ENCODE measurements at regions not wholly inside any gene's neighbourhood (a gene's known extent, or its start where the extent isn't known, plus 50 kb on each side); places are given as distances from the start of the nearest gene placed in this dataset.
"Not testable (repeated sequence)": the region's sequence is repeated elsewhere in the genome, so short reads cannot be mapped to it uniquely, and the experiment has no call there.

DNA sequence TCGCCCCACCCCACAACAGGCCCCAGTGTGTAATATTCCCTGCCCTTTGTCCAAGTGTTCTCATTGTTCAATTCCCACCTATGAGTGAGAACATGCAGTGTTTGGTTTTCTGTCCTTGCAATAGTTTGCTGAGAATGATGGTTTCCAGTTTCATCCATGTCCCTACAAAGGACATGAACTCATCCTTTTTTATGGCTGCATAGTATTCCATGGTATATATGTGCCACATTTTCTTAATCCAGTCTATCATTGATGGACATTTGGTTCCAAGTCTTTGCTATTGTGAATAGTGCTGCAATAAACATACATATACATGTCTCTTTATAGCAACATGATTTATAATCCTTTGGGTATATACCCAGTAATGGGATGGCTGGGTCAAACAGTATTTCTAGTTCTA is 132.7 kb downstream of the SNX10 start:
- not testable (repeated sequence) for DNase-seq (ENCODE audit: low spot score)

DNA sequence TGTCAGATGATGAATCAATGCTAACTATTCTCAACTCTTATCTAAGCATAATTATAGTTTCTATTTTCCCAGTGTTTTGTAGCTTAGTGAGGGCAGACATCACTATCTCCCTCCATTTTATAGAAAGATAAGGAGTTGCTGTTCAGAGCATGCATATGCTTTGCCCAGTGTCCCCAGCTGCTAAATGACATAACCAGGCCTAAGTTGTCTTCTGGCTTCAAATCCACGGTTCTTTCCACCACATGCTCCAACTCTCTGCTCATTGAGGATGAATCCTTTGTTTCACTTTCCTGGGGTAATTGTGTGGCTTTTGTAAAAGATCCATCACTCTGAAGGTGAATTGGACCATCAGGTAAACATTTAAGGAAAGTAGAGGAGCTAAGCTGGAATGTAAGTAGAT is 134.0 kb downstream of the SNX10 start:
- no peak for DNase-seq (ENCODE audit: low spot score)

DNA sequence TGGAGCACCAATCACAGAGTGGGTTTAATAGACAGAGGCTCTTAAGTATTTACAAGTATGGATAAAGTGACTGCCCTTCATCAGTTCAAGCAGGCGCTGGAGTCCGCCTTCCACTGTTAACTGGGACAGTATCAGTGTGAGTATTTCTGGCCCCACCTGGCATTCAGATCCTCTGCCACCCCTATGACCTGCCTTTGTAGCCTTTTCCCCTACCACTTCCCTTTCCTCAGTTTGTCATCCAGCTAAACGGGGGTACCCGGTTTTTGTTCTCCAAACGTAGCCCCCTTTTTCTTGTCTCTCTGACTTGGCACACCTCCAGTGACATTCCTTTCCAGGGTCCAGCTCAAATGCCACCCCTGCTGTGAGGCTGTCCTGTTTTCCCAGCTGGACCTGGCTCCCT is 134.4 kb downstream of the SNX10 start:
- DNase-seq (ENCODE audit: low spot score): no peak

- DNase-seq (ENCODE audit: low spot score): no peak
Measured at GRCh38 chr7:26428571-26428970, 136.9 kb downstream of the SNX10 start.

DNA sequence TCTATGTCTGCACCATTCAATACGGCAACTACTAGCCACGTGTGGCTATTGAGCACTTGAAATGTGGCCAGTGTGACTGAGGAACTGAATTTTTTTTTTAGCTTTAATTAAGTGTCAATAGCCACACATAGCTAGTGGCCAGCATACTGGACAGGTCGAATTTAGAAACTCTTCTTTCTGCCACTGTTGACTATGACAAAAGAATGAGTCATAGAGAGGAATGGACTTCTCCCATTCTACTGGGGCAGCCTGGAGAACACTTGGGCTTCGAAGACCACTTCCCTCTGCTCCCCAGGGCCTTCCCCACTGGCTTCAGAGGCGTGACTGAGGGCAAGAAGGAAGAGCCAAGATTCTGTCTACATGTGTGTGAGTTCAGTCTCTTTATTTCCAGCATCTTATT is 137.5 kb downstream of the SNX10 start:
- DNase-seq (ENCODE audit: low spot score): no peak

DNA sequence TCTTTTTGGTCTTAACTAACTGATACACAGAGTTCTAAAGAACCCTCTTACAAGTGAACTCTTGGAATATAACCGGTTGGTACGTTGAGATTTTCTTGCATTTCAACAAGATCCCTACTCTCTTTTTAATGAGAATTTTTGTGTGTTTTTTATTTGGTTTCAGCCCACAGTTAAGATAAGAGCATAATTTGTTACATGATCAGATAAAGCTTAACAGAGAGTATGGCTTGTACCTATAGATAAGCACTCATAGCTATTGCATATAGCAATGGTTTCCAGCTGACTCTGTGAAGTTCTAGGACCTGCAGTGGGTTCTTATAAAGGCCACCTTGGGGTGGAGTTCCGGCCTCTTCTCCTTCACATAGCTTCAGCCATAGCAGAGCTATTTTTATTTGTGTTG is 143.3 kb downstream of the SNX10 start:
- no peak for DNase-seq (ENCODE audit: low spot score)

- no peak for DNase-seq (ENCODE audit: low spot score)
Measured at GRCh38 chr7:26437003-26437532, 145.4 kb downstream of the SNX10 start.

- DNase-seq (ENCODE audit: low spot score): no peak
Measured at GRCh38 chr7:26438078-26438477, 146.4 kb downstream of the SNX10 start.

DNA sequence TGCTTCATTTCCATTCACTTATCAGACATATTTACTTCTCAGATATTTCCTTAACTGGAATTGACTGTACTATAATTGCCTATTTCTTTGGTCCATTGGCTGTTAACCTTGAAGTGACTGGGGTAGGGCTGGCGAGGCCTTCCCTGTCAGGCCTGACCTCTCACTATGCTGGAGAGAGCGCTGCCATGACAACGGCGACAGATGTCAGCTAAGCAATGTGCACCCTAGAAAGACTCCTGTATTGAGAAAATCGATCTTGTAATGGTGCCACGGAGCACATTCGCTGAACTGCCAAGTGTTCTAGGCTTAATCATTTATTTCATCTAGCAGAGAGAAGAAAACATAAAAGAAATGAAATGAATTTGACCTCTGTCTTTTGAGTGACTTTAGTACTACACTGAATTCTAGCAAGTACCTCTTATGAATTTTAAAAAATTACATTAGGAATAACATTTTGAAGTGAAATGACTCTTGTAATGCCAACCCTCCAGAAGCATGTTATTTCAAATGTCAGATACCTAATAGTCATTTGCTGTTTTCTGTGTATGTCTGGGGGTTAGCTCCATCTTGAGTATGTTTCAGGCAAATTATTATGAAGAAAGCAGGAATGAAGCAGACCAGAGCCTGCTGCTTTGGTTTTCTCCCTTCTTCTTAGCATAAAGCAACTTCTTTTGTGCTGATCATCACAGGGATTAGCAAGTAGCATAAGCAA is 148.0 kb downstream of the SNX10 start:
- peak; percentile 77 for DNase-seq (ENCODE audit: low spot score)

DNA sequence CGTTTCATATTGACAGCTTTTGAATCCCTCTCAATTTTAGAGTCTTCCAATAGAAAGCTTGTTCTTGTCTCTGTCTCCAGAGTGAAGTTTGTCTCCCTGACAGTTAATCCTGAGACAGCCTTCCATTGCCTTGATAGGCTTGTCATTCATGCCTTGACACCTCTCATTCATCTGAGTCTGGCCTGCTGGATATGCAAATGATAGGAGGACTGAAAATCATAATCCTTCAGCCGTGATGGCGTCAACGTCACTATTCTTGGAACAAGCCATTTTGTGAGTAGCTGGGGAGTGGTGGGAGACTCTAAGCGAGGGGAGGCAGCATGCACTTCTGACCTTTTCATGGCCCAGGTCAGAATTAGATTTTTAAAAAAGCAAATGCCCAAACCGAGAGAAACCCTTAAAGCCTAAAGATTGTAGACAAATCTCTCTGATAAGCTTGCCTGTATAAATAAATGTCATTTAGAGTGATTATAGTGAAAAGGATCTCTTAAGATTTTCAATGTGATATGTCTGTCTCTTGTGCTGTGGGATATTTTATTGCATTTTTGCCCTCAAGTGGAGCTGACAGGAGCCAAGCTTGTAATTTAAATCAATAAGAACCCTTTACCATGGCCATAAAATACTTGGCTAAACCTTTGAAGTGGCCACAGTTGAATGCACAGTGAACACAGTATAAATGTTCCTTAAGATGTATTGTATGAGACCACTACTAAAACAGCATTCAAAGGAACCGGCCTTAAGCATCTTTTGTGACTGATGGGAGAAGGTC is 148.8 kb downstream of the SNX10 start:
- peak; percentile 88 for DNase-seq (ENCODE audit: low spot score)

DNA sequence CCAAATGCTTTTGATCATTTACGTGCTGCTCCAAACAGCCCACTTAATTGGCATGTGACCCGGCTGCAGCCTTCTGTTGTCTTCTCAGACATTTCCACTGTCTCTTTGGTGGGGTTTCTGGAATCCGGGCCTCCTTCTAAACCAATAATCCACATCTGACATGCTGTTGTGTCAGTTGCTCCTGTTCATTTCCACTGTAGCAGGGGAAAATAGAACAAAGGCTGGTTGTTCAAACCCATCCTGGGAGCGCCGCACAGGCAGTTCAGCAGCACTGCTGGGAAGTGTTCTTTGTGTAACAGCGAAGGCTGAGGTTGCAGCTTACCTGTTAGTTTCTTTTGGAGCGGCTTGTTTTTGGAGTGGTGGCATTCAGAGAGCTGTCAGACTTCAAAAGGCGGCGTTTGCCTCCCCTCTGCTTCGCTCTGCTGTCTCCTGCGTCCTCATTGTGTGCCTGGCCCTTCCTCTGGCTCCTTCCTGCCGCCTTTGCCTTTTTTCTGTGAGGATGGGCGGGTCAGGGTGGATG is 149.4 kb downstream of the SNX10 start:
- peak; percentile 87 for DNase-seq (ENCODE audit: low spot score)

- peak; percentile 79 for DNase-seq (ENCODE audit: low spot score)
Measured at GRCh38 chr7:26441611-26442277, 150.1 kb downstream of the SNX10 start.

- DNase-seq (ENCODE audit: low spot score): no peak
Measured at GRCh38 chr7:26443006-26443405, 151.3 kb downstream of the SNX10 start.

GRCh38 chr7:26443751-26444150 is 152.1 kb downstream of the SNX10 start:
- no peak for DNase-seq (ENCODE audit: low spot score)

- DNase-seq (ENCODE audit: low spot score): no peak
Measured at GRCh38 chr7:26444555-26444954, 152.9 kb downstream of the SNX10 start.

DNA sequence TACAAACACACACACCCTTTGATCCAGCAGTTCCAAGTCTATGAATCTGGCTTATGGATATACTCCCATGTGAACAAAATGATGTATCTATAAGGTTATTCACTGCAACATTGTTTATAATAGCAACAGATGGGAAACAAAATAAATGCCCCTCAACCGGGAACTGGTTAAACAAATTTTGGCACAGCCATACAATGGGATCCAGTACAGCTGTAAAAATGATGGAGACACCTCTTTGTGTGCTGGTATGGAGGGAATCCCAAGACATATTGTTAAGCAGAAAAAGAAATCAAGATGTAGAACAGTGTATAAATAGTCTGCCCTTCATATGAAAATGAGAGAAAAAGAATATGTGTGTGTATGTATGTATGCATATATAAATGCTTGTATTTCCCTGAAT is 155.5 kb downstream of the SNX10 start:
- DNase-seq (ENCODE audit: low spot score): no peak

DNA sequence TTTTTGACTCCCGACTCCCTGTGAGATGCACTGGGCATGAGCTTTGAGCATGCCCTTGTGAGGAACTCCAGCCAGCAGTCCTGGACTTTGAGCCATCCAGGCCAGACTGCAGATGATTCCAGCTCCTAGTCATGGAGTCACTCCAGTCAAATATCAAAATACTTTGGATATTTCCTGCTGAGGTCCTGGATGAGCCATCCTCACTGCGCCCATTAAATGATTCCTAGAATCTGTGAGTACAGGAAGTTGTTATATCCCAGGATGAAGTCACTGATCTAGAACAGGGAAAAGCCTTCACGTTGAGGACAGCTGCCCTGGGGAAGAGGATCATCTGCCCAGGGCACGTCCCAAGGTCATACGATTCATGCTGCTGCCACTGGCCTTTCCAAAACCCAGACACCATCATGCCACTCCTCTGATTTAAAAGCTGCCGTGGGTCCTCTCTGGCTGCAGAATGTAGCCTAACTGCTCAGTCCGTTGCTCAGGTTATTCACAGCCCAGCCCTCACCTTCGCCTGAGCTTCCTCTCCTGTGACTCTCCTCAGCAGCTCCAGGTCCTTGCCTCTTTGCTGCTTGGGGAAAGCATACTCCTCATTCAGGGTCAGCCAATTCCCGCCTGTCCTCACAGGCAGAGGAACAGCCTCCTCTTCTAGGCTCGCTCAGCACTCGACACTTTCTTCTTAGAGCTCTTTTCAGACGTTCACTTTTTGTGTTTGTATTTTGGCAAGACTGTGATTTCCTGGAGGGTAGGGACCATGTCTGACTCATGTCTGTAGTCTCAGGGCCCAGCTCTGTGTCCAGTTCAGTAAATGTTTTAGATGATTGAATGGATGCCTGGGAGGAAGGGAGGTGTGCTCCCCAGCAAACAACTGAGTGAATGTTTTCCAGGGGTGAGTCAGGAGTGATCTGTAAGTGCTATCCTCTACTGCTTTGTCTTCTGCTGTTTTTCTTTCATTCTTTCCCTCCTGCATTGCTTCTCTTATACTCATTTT is 157.8 kb downstream of the SNX10 start:
- DNase-seq (ENCODE audit: low spot score): no peak

DNA sequence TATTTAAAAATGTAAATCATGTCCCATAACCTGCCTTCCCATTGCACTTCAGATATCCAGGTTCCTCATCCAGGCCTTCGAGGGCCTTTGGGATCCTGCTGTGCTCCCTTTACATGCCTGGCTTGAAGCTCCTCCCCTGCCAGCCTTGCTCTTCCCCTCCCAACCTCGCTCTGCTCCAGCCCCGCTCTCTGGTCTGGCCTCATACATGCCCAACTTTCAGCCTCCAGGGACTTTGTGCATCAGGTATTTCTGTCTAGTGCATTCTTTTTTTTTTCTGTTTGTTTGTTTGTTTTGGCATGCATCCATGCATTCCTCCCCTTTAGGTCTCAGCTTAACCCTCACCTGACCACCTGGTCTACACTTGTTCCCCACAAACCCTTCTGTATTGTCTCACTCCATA is 160.3 kb downstream of the SNX10 start:
- no peak for DNase-seq (ENCODE audit: low spot score)

DNA sequence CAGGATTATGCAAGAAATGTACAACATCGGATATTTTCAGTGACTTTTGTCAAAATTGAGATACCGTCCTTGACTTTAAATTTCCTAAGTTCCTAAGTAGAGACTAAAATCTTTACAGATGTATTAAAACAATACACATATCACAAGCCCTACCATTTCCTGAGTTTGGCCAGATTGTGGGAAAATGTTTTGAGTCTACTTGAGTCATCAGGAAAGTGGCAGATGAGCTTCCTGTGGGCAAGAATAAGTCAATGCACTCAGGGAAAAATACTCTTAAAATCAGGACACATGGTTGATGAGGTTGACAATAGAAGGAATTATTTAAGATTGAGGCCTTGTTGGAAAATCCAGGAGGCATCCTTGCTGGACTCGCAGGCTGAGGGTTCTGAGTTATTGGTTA is 162.5 kb downstream of the SNX10 start:
- DNase-seq (ENCODE audit: low spot score): no peak

DNA sequence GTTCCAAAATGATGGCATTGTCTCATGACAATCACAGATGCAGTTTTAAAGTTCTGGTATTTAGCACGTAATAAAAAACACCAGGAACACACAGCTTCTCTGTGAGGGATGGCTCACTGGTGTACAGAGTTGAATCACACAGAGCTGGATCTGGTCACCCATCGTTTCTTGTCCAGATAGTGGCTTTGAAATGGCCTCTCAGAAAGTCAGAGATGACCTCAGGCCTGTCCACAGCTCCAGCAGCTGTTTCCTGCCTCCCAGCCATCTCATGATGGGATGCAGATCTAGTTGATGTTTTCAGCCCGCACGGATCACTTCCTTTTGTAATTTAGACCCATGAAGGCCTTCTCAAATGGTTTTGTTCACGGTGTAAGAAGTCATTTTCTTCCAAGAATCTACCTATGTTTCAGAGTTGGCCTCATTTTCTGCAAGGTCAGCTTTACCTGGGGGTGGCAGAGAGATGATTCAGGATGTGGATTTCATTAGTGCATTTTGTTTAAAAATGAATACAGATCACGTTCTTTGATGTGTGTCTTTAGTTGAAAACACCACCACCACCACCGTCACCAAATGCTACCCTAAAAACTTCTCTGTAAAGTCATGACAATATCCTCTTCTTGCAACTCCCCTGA is 166.2 kb downstream of the SNX10 start:
- DNase-seq (ENCODE audit: low spot score): peak; percentile 22

Data from SK-N-DZ (cell line).